H54 (cell line): ENCODE measurements at regions not wholly inside any gene's neighbourhood (a gene's known extent, or its start where the extent isn't known, plus 50 kb on each side); places are given as distances from the start of the nearest gene placed in this dataset.
"Not testable (repeated sequence)": the region's sequence is repeated elsewhere in the genome, so short reads cannot be mapped to it uniquely, and the experiment has no call there.

Experiments used
- DNase-seq: peaks from one replicate; pipeline ENCODE4 v3.0.0; 2011; ENCODE audit warnings: low spot score, mixed read lengths; ENCODE audit not compliant: insufficient read length
- FAIRE-seq: peaks from 3 replicates; lab custom pipeline; 2011; peaks lifted over from hg19 to GRCh38; lab: Jason Lieb, UNC
- POLR2A ChIP-seq: IDR thresholded peaks from 2 replicates; pipeline ENCODE4 v1.6.1; 2011; ENCODE audit warnings: low read depth, mild to moderate bottlenecking, low read length

DNA sequence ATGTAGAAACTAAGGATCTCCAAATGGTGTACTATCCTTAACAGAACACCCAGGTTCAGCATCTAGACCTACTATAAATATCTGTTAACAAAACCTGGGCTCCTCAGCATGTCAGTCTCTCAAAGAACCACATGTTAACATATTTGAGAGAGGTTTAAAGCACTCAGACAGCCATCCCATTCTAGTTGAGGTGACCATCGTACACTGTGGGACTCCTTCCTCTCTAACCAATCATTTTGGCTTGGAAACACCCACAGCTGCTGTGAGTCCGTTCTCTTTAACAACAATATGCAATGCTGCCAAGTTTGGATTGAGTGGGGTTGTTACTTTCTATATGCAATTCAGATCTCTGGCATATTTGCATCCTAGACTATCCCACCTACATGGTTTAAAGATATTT lies 105.8 kb downstream of the MRPL39 start:
- DNase-seq (no peak), FAIRE-seq (no peak)
- TF ChIP-seq POLR2A = no peak

DNA sequence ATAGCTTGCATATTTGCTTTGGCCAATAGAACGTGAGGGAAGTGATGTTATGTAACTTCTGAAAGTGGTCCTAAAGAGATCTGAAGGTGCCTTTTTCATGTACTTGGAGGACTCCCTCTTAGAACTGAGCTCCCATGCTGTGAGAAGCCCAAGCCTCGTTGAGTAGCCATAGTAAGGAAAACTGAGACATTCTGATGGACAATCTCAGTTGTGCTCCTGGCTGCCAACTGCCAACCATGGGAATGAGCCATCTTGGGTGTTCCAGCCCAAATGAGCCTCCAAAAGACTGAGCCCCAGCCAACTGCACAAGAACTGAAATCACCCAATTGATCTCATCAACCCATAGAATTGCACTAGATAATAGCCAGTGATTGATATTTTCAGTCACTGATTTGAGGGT lies 106.7 kb downstream of the MRPL39 start:
- FAIRE-seq (no peak), DNase-seq (no peak)
- no peak for TF ChIP-seq POLR2A

DNA sequence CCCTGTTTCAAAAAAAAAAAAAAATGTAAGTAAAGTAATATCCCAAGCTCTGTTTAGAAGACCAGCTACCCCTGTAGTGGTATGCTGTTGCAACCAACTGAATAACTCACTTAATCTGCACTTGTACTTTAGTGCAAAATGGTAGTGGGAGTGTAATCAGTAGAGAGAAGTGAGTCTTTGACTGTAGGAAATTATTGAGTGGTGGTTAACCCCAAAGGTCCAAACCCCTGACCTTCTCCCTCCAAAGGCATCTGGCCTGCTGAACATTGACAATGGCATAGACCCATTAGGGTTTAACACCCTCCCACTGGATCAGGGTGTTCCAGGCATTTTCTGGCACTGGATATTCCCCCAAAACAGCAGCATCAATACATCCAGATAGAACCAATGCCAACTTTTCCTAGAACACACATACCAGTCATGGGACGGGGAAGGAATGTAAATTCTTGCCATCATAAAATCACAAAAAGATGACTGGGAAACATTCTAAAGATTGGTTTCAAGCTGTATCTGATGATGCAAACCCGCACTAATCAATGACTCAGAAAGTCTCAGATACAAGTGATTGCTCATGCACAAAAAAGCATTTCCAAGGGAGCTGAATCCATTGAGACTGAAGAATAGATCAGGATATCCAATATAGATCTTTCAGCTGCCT lies 110.3 kb downstream of the MRPL39 start:
- no peak for TF ChIP-seq POLR2A
- FAIRE-seq (no peak), DNase-seq (no peak)

- no peak for DNase-seq
- no peak for TF ChIP-seq POLR2A
- FAIRE-seq = no peak
Observed at GRCh38 chr21:25494804-25495203, 112.5 kb downstream of the MRPL39 start.

DNA sequence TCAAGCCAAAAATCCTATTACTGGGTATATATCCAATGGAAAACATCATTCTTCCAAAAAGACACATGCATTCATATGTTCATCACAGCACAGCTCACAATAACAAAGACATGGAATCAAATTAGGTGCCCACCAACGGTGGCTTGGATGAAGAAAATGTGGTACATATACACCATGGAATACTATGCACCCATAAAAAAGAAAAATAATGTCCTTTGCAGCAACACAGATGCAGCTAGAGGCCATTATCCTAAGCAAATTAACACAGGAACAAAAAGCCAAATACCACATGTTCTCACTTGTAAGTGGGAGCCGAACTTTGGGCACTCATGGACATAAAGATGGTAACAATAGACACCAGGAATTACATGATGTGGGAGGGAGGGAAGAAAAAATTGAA lies 113.6 kb downstream of the MRPL39 start:
- DNase-seq (no peak), FAIRE-seq (no peak)
- TF ChIP-seq POLR2A = no peak

- FAIRE-seq (no peak), DNase-seq (no peak)
- no peak for TF ChIP-seq POLR2A
Observed at GRCh38 chr21:25491267-25491666, 116.0 kb downstream of the MRPL39 start.

DNA sequence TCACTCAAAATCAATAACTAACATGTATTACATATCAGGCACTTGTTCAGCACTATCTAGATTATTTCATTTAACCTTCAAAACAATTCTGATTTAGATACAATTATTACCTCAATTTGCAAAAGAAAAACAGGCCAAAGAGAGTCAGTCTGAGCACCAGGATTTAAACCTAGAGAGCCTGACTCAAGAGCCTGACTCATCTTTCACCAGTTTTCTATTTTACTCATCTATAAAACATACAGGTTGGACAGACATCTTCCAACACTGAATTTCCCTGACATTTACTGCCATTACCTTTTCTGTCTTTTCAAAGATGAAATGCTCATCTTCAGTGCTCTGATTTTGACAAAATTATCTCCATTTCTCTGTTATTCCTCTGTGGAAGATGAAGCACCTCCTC lies 116.5 kb downstream of the MRPL39 start:
- no peak for DNase-seq
- no peak for FAIRE-seq
- no peak for TF ChIP-seq POLR2A

DNA sequence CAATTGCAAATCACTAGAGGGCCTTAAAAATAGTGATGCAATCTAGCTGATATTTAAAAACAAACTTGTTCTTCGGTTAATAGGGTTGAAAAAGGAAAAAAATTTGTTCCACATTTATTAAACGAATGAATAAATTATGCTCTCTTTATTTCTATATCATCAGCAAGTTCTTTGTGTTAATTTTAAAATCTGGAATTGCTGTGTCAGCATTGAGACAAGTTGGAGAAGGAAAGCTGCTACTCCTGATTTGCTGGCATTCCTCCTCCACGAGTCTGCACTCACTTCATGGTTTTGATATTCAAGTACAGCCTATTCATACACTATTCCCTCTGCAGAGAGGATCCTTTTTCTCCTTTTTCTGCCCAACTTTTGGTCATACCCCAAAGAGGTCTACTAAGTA lies 117.6 kb downstream of the MRPL39 start:
- no peak for TF ChIP-seq POLR2A
- DNase-seq (no peak), FAIRE-seq (peak; percentile 6)

DNA sequence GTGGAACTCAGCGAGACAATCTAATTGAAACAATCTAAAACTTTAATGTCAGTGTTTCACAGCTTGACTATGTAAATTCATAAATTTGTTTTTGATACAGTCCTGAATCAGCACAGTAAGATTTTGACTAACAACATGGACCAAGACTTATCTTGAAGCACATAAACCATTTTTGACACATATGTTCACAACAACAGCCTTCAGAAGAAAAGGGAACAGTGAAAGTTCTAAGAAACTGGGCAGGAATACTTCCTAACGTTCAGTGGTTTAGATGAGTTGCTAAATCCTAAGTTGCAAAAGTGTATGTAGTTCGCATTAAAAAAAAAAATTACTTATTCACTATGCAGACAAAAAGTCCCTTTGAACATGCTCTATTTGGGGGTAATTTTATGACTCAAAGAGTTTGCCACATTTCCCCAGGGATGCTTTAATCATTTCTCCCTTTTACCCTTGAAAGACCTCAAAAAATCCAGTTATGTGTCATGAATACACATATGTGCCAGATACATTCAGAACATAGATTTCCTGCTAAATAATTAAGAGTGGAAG lies 120.2 kb downstream of the MRPL39 start:
- TF ChIP-seq POLR2A = no peak
- no peak for FAIRE-seq
- no peak for DNase-seq

GRCh38 chr21:25485914-25486313 lies 121.4 kb downstream of the MRPL39 start:
- DNase-seq (no peak), FAIRE-seq (no peak)
- TF ChIP-seq POLR2A = no peak

GRCh38 chr21:25467896-25468295 lies 139.4 kb downstream of the MRPL39 start:
- DNase-seq = no peak
- FAIRE-seq = no peak
- TF ChIP-seq POLR2A = no peak

GRCh38 chr21:25467071-25467470 lies 140.2 kb downstream of the MRPL39 start:
- not testable (repeated sequence) for FAIRE-seq

DNA sequence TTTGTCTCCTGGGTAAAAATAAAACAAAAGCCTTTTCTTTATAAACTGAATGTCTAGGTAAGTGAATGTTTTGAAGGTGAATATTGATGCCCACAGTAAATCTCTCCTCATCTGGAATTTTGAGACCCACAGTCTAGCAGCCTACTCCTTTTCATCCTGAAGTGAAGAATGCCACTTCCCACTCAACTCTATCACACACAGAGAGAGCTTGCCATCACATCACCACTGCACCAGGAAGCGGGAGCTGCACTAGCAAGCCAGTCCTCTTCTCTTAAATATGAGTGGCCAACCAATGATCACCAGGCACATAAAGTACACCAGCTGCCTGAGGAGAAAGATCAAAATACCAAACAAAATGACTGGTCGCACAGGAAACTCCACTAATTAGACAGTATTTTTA lies 140.8 kb downstream of the MRPL39 start:
- DNase-seq (no peak), FAIRE-seq (no peak)
- no peak for TF ChIP-seq POLR2A

More at GRCh38 chr21:25467071-25467470, 140.2 kb downstream of the MRPL39 start:
- not testable (repeated sequence) for DNase-seq

- FAIRE-seq (no peak), DNase-seq (no peak)
- no peak for TF ChIP-seq POLR2A
Observed at GRCh38 chr21:25465263-25465662, 142.0 kb downstream of the MRPL39 start.

DNA sequence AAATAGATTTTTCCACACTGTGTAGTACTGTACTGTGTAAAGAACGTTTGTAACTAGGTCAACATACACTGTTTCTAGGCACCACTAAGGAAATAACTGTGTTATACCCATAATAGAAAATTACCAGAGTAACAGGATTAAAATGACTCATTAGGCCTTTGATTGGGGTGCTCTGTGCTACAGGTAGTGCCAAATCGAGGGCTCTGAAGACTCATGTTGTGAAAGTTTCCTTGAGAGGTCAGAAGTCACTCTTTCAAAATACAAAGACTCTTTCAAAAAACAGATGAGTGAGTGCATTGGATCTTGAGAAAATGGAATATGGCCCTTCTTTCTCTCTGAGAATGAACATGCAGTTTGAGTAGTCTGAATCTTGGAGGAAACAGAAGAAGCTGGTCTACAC lies 143.0 kb downstream of the MRPL39 start:
- FAIRE-seq = no peak
- TF ChIP-seq POLR2A = no peak
- no peak for DNase-seq

DNA sequence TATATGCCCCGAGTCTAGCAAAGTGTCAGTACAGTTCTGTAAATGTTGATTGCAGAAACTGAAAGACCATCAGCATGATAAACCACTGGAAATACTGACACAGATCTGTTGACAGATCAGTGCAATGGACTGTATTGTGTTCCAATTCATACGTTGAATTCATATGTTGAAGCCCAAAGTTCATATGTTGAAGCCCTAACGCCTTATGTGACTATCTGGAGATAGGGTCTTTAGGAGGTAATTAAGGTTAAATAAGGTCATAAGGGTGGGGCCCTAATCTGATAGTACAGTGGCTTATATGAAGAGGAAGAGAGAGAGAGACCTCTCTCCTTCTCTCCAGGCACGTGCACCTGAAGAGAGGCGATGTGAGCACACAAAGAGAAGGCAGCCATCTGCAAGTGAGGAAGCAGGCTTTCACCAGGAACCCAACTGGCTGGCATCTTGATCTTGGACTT lies 144.7 kb downstream of the MRPL39 start:
- TF ChIP-seq POLR2A = no peak
- FAIRE-seq = no peak
- DNase-seq = no peak
